ENCODE measurements at regions not wholly inside any gene's neighbourhood (a gene's known extent, or its start where the extent isn't known, plus 50 kb on each side); places are given as distances from the start of the nearest gene placed in this dataset.

DNA sequence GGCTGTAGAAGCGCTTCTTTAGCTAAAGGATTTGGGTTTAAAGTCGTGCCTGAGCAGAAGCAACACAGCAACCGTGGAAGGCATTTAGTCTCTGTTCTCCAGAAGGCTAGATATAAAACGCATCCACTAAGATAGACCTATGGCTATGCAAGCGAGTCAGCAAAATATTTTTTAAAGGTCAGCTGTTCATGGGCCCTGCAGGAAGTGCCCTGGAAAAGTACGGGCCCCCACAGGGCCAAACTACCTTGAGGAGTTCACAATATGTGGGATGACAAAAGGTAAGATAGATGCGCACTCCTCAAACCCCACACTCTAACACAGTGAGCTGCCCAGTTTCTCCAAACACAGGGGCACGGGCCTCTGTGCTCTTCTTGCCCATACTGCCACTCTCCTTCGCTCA lies 261.6 kb downstream of the VPS13C start:
- in situ Hi-C loops (cut with MboI; ENCODE audit: low sequenced_read_pairs, unreplicated experiment), result no loop called here
- no peak for DNase-seq (ENCODE audit: low spot score)
- TF ChIP-seq, protein P1, sequence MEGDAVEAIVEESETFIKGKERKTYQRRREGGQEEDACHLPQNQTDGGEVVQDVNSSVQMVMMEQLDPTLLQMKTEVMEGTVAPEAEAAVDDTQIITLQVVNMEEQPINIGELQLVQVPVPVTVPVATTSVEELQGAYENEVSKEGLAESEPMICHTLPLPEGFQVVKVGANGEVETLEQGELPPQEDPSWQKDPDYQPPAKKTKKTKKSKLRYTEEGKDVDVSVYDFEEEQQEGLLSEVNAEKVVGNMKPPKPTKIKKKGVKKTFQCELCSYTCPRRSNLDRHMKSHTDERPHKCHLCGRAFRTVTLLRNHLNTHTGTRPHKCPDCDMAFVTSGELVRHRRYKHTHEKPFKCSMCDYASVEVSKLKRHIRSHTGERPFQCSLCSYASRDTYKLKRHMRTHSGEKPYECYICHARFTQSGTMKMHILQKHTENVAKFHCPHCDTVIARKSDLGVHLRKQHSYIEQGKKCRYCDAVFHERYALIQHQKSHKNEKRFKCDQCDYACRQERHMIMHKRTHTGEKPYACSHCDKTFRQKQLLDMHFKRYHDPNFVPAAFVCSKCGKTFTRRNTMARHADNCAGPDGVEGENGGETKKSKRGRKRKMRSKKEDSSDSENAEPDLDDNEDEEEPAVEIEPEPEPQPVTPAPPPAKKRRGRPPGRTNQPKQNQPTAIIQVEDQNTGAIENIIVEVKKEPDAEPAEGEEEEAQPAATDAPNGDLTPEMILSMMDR (IDR thresholded peaks at IDR 0.05; ENCODE audit: borderline replicate concordance, control extremely low read depth, extremely low read depth, insufficient read depth, missing control alignments), result no peak

DNA sequence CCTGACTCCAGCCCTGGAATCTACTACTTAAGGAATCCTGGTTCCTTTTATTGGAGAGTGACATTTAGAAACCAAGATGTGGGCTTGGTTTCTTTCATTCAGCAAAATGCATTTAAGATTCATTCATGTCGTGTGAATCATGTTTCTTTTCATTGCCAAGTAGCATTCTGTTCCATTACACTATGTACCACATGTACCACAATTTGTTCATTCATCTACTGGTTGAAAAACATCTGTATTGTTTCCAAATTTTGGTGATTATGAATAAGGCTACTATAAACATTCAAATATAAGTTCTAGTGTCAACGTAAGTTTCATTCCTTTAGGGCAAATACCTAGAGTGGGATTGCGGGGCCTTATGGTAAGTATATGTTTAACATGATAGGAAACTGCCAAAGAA lies 264.2 kb downstream of the VPS13C start:
- in situ Hi-C loops (cut with MboI; ENCODE audit: low sequenced_read_pairs, unreplicated experiment), result no loop called here
- TF ChIP-seq, protein P1 (IDR thresholded peaks at IDR 0.05; ENCODE audit: borderline replicate concordance, control extremely low read depth, extremely low read depth, insufficient read depth, missing control alignments), result no peak
- DNase-seq (ENCODE audit: low spot score), result no peak

DNA sequence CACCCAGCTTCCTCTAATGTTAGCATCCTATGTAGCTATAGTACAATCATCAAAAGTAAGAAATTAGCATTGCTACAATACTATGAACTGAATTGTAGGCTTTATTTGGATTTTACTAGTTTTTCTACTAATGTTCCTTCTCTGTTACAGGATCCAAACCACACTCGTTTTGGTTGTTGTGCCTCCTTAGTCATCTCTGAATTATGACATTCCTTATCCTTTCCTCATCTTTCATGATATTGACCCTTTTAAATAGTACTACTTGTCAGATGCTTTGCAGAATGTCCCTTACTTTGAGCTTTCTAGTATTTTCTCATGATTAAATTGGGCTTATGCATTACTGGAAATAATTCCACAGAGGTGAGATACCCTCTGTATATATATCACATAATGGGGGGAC lies 265.4 kb downstream of the VPS13C start:
- TF ChIP-seq, protein P1 (IDR thresholded peaks at IDR 0.05; ENCODE audit: borderline replicate concordance, control extremely low read depth, extremely low read depth, insufficient read depth, missing control alignments), result no peak
- in situ Hi-C loops (cut with MboI; ENCODE audit: low sequenced_read_pairs, unreplicated experiment), result no loop called here
- no peak for DNase-seq (ENCODE audit: low spot score)

DNA sequence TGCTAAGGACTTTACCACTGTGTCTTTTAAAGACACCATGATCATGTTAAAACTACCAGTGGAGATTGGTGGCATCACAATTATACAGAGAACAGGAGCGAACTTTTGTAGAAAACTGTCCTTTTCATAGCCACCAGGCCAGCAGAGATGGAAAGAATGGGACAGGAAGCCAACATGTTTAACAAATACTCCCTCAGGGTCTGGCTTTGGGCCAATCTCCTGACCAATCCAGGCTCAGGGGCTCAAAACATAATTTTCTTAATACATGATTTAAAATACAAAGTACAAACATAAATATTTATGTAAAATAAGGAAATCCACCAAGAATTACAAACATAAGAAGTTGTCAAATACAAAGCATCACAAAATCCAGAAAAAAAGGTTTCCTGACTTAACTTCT lies 266.0 kb downstream of the VPS13C start:
- no peak for DNase-seq (ENCODE audit: low spot score)
- in situ Hi-C loops (cut with MboI; ENCODE audit: low sequenced_read_pairs, unreplicated experiment), result no loop called here
- TF ChIP-seq, protein P1 (IDR thresholded peaks at IDR 0.05; ENCODE audit: borderline replicate concordance, control extremely low read depth, extremely low read depth, insufficient read depth, missing control alignments), result no peak

DNA sequence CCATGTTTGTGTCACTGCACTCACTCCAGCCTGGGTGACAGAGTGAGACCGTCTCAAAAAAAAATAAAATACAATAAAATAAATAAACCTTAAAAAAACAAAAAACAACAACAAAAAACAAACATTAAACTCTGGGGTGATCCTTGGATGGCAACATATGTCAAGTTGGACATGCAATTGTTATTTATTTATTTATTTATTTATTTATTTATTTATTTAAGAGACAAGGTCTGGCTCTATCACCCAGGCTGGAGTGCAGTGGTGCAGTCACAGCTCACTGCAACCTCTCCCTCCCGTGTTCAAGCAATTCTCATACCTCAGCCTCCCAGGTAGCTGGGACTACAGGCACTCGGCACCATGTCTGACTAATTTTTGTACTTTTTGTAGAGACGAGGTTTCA lies 275.5 kb downstream of the VPS13C start:
- in situ Hi-C loops (cut with MboI; ENCODE audit: low sequenced_read_pairs, unreplicated experiment), result no loop called here
- DNase-seq (ENCODE audit: low spot score), result no peak
- TF ChIP-seq, protein P1 (IDR thresholded peaks at IDR 0.05; ENCODE audit: borderline replicate concordance, control extremely low read depth, extremely low read depth, insufficient read depth, missing control alignments), result no peak

DNA sequence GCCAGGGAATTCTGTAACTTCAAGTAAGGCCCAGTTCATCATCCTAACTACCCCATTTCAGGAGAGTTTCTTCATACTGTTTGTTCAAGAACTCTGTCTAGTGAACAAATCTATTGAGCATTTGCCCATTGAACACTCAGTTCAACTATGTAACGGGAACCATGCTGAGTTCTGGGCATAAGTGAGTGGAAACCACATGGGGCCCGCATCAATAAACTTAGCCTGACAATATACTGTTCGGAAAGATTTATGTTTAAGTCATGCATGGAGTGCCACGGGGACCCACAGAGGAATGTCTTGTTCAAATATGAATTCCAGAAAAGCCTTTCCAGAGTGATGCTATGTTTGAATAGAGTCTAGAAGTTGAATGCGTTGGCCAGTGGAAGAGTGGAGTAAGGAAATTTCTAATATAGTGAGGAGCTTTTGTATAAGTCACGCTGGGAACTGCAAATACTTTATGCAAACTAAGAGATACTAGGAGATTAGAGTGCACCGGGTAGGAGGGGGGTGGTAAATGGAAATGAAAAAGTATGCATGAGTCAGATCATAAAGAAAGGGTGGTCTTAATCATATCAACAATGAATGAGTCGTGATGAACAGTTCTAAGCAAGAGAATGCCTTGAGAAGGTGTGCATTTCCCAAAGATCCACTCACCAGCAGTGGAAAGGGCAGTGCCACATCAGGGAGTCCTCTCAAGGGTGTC lies 279.8 kb downstream of the VPS13C start:
- TF ChIP-seq, protein P1 (IDR thresholded peaks at IDR 0.05; ENCODE audit: borderline replicate concordance, control extremely low read depth, extremely low read depth, insufficient read depth, missing control alignments), result no peak
- in situ Hi-C loops (cut with MboI; ENCODE audit: low sequenced_read_pairs, unreplicated experiment), result no loop called here
- DNase-seq (ENCODE audit: low spot score), result no peak
